Gastrocnemius medialis (tissue), 4 donors: ENCODE measurements at regions not wholly inside any gene's neighbourhood (a gene's known extent, or its start where the extent isn't known, plus 50 kb on each side); places are given as distances from the start of the nearest gene placed in this dataset.

ENCODE experiments used
- ATAC-seq, 2 donors: fragments of 150-250 bp; one replicate each; pipeline ENCODE4 v1.9.1; 2016
- DNase-seq, 2 donors: peaks; one replicate each; pipeline ENCODE4 v3.0.0-alpha.2; 2019
- H3K27ac ChIP-seq, 4 donors: fragments of 200-600 bp; sonication (generic); 1 replicate in 1 of 4; 2 replicates in 3 of 4; pipeline ENCODE4 v1.5.1; 2016 to 2018; ENCODE audit warnings: mild to moderate bottlenecking in 2 of 4, moderate library complexity in 1 of 4
- H3K27me3 ChIP-seq, 3 donors: fragments of 200-600 bp; sonication (generic) in 2 of 3; 1 replicate in 1 of 3; 2 replicates in 2 of 3; pipeline versions ENCODE4 v1.5.1 to v1.6.0; 2016 to 2019; ENCODE audit warnings: mild to moderate bottlenecking in 1 of 3, moderate library complexity in 1 of 3
- H3K36me3 ChIP-seq, 2 donors: fragments of 200-600 bp; sonication (generic) in 1 of 2; one replicate each; pipeline ENCODE4 v1.5.1; 2017 to 2018
- H3K4me1 ChIP-seq, 2 donors: fragments of 200-600 bp; sonication (generic) in 1 of 2; one replicate each; pipeline ENCODE4 v1.5.1; 2016 to 2017; ENCODE audit warnings: mild to moderate bottlenecking in 2 of 2
- H3K4me3 ChIP-seq, 4 donors: fragments of 200-600 bp; sonication (generic) in 3 of 4; 1 replicate in 1 of 4; 2 replicates in 3 of 4; pipeline ENCODE4 v1.5.1; 2016 to 2019; ENCODE audit warnings: mild to moderate bottlenecking in 2 of 4
- H3K9me3 ChIP-seq, 3 donors: fragments of 200-600 bp; sonication (generic) in 2 of 3; 1 replicate in 1 of 3; 2 replicates in 2 of 3; pipeline ENCODE4 v1.5.1; 2016 to 2019
- POLR2A ChIP-seq, 2 donors: fragments of 450-650 bp; IDR thresholded peaks; one replicate each; pipeline ENCODE4 v1.6.1; 2017; ENCODE audit warnings: antibody characterized with exemption in 2 of 2, mild to moderate bottlenecking in 2 of 2, moderate library complexity in 2 of 2
- in situ Hi-C, 4 donors: fragments of 200-750 bp; cut with MboI; loops; one replicate each; pipeline versions ENCODE4 v1.15.0 to v1.8.0; 2017; ENCODE audit warnings: low sequenced_read_pairs in 4 of 4
- intact Hi-C: fragments of 100-400 bp; cut with DNase I; formaldehyde crosslinking; loops from one replicate; pipeline ENCODE4 v1.15.1; 2023; ENCODE audit warnings: low total_unique reads
- TF ChIP-seq, protein P1 (sequence below), 5 experiments: fragments of 450-650 bp in 3 of 5; fragments of 200-600 bp in 2 of 5; sonication (generic) in 2 of 5; IDR thresholded peaks in 4 of 5; conservative IDR thresholded peaks in 1 of 5; 1 replicate in 4 of 5; 2 replicates in 1 of 5; pipeline ENCODE4 v1.5.1; 2016 to 2019; ENCODE audit warnings: antibody characterized with exemption in 5 of 5, mild to moderate bottlenecking in 3 of 5, moderate library complexity in 3 of 5

DNA sequence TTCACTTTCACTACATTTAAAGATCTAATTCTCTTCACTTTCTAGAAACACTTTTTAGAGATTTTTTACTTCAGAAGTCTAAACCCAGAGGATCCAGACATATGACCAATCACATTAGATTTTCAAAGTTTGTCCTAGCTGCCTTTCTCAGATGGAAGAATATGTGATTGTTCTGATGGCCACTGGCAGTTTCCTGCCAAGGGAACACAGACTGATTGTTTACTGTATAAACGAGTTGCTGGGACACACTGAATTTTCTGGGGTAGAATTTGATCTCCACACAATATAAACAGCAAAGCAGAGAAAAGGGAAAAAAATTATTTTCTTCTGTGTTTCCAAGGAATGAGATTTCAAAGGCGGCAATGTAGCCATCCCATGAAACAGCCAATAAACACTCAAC, 480.0 kb downstream of the TOX3 start:
- Histone ChIP-seq H3K4me3 (no peak overlapping the region), H3K36me3 (no peaks in the 10 kb centered on the region), H3K27ac (no peak overlapping the region), H3K9me3 (no peaks in the 10 kb centered on the region), H3K4me1 (no peaks in the 10 kb centered on the region), H3K27me3 (no peaks in the 10 kb centered on the region)
- intact Hi-C loops (no loop called here), in situ Hi-C loops (no loop called here)
- ATAC-seq = no peak
- no peak for TF ChIP-seq POLR2A (IDR thresholded peaks at IDR 0.05)
- TF ChIP-seq, protein P1, sequence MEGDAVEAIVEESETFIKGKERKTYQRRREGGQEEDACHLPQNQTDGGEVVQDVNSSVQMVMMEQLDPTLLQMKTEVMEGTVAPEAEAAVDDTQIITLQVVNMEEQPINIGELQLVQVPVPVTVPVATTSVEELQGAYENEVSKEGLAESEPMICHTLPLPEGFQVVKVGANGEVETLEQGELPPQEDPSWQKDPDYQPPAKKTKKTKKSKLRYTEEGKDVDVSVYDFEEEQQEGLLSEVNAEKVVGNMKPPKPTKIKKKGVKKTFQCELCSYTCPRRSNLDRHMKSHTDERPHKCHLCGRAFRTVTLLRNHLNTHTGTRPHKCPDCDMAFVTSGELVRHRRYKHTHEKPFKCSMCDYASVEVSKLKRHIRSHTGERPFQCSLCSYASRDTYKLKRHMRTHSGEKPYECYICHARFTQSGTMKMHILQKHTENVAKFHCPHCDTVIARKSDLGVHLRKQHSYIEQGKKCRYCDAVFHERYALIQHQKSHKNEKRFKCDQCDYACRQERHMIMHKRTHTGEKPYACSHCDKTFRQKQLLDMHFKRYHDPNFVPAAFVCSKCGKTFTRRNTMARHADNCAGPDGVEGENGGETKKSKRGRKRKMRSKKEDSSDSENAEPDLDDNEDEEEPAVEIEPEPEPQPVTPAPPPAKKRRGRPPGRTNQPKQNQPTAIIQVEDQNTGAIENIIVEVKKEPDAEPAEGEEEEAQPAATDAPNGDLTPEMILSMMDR (IDR thresholded peaks at IDR 0.05 in 4 of 5, conservative IDR thresholded peaks at IDR 0.05 in 1 of 5) = no peak
- DNase-seq = no peak

DNA sequence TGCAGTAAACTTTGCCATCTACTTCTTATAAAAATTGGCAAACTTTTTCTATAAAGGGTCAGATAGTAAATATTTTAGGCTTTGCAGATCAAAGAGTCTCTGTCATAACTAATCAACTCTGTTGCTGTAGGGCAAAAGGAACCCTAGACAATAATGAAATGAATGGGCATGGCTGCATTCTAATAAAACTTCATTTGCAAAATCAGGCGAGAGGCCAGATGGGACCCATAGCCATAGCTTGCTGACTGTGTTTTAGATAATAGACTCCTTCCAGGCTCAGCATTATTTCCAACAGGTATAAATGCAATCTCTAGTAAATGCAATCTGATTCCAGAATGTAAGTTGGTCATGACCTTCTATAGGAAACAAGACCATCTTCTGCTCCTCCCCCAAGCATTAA, 490.7 kb downstream of the TOX3 start:
- H3K4me3 ChIP-seq = no peak overlapping the region
- no peak for ATAC-seq
- in situ Hi-C loops = no loop called here
- intact Hi-C loops = no loop called here
- H3K4me1 ChIP-seq = no peaks in the 10 kb centered on the region
- no peaks in the 10 kb centered on the region for H3K36me3 ChIP-seq
- H3K27ac ChIP-seq = no peak overlapping the region
- TF ChIP-seq, protein P1 (IDR thresholded peaks at IDR 0.05 in 4 of 5, conservative IDR thresholded peaks at IDR 0.05 in 1 of 5) = no peak
- no peak for TF ChIP-seq POLR2A (IDR thresholded peaks at IDR 0.05)
- H3K27me3 ChIP-seq = no peaks in the 10 kb centered on the region
- H3K9me3 ChIP-seq = no peaks in the 10 kb centered on the region
- DNase-seq = no peak

- intact Hi-C loops = no loop called here
- in situ Hi-C loops = no loop called here
- H3K27me3 ChIP-seq = no peaks in the 10 kb centered on the region
Observed at GRCh38 chr16:52055381-52055780, 491.6 kb downstream of the TOX3 start.

GRCh38 chr16:52054326-52054725, 492.6 kb downstream of the TOX3 start:
- H3K36me3 ChIP-seq = no peaks in the 10 kb centered on the region
- H3K9me3 ChIP-seq = no peaks in the 10 kb centered on the region
- in situ Hi-C loops = no loop called here
- H3K27me3 ChIP-seq = no peaks in the 10 kb centered on the region
- ATAC-seq (no peak), DNase-seq (no peak)
- intact Hi-C loops = no loop called here
- no peaks in the 10 kb centered on the region for H3K4me1 ChIP-seq
- no peak overlapping the region for H3K27ac ChIP-seq
- H3K4me3 ChIP-seq = no peak overlapping the region
- TF ChIP-seq, protein P1 (IDR thresholded peaks at IDR 0.05 in 4 of 5, conservative IDR thresholded peaks at IDR 0.05 in 1 of 5) = no peak
- TF ChIP-seq POLR2A (IDR thresholded peaks at IDR 0.05) = no peak

More at GRCh38 chr16:52055381-52055780, 491.6 kb downstream of the TOX3 start:
- Histone ChIP-seq H3K4me3 (no peak overlapping the region), H3K4me1 (no peaks in the 10 kb centered on the region), H3K9me3 (no peaks in the 10 kb centered on the region), H3K27ac (no peak overlapping the region), H3K36me3 (no peaks in the 10 kb centered on the region)
- no peak for ATAC-seq
- no peak for DNase-seq
- TF ChIP-seq, protein P1 (IDR thresholded peaks at IDR 0.05 in 4 of 5, conservative IDR thresholded peaks at IDR 0.05 in 1 of 5) = no peak
- TF ChIP-seq POLR2A (IDR thresholded peaks at IDR 0.05) = no peak

DNA sequence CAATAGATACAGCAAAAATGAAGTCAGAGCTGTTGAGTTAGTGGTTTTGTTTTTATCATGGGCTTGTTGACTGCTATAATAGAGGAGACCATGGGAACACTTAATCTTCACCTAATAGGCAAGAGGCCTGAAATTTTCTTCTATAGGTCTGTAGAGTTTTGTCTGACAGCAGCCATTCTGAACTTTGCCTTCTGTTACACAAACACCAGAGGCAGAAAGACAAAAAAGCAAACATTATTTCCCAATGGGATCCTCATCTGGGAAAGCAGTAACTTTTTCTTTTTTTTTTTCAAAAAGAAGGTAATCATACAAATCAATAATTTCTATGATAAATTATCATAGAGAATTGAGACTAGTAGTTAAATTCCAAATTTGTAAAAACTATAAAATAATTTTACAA, 494.1 kb downstream of the TOX3 start:
- H3K27me3 ChIP-seq = no peaks in the 10 kb centered on the region
- no peaks in the 10 kb centered on the region for H3K4me1 ChIP-seq
- H3K36me3 ChIP-seq = no peaks in the 10 kb centered on the region
- no peak overlapping the region for H3K27ac ChIP-seq
- TF ChIP-seq, protein P1 (IDR thresholded peaks at IDR 0.05 in 4 of 5, conservative IDR thresholded peaks at IDR 0.05 in 1 of 5) = no peak
- TF ChIP-seq POLR2A (IDR thresholded peaks at IDR 0.05) = no peak
- ATAC-seq (no peak), DNase-seq (no peak)
- no peak overlapping the region for H3K4me3 ChIP-seq
- in situ Hi-C loops = no loop called here
- no peaks in the 10 kb centered on the region for H3K9me3 ChIP-seq
- intact Hi-C loops = no loop called here
